GM19043 (cell line): ENCODE measurements at regions not wholly inside any gene's neighbourhood (a gene's known extent, or its start where the extent isn't known, plus 50 kb on each side); places are given as distances from the start of the nearest gene placed in this dataset.
"Not testable (repeated sequence)": the region's sequence is repeated elsewhere in the genome, so short reads cannot be mapped to it uniquely, and the experiment has no call there.

Experiments
- ATAC-seq: cut with Tn5 transposase; IDR thresholded peaks from one replicate; pipeline ENCODE4 v1.9.1; 2021; ENCODE audit warnings: low read depth; ENCODE audit not compliant: unreplicated experiment

GRCh38 chr9:108043585-108043984 lies 554.0 kb upstream of the KLF4 start:
- no peak for ATAC-seq

DNA sequence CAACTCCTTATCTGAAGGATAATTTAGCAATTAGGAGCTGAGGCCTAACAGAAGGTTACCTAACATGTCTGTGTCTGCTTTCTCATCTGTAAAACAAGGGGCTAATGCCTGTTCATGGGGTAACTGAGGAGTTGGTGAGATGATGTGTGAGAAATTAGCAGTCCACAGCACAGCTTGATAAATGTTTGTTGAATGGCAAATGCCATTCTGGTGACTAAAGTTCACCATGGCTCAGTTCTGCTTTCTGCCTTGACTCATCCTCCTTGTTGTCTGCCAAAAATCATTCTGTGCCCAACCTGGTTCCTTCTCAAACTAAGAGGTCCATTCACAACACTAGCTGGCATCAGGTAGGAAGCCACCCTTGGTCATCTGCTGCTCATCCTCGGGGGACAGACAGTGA lies 552.0 kb upstream of the KLF4 start:
- no peak for ATAC-seq

- no peak for ATAC-seq
Measured at GRCh38 chr9:108040783-108041182, 551.2 kb upstream of the KLF4 start.

DNA sequence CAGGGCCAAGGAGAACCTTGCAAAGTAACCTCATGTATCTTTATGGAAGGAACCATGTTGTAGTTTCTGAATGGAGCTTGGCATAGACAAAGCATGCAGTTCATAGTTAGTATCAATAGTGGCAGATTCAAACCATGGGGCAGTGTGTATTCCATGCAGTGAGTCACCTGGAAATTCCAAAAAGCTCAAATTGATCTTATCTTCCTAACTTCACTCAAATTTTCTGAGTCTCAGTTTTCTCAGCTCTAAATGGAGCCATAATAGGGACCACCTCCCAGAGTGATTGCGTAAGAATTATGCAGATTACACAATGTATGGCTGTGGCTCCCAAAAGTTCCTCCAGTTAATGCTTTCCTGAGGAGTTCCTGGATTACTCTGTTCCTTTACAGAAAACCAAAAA lies 549.9 kb upstream of the KLF4 start:
- no peak for ATAC-seq

GRCh38 chr9:108039012-108039411 lies 549.4 kb upstream of the KLF4 start:
- ATAC-seq = no peak

GRCh38 chr9:108035487-108035886 lies 545.9 kb upstream of the KLF4 start:
- no peak for ATAC-seq

GRCh38 chr9:108033976-108034964 lies 544.7 kb upstream of the KLF4 start:
- no peak for ATAC-seq

DNA sequence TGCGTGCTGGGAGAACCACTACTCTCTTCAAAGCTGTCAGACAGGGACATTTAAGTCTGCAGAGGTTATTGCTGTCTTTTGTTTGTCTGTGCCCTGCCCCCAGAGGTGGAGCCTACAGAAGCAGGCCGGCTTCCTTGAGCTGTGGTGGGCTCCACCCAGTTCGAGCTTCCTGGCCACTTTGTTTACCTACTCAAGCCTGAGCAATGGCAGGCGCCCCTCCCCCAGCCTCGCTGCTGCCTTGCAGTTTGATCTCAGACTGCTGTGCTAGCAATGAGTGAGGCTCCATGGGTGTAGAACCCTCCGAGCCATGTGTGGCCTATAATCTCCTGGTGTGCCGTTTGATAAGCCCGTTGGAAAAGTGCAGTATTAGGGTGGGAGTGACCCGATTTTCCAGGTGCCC lies 542.5 kb upstream of the KLF4 start:
- not testable (repeated sequence) for ATAC-seq

DNA sequence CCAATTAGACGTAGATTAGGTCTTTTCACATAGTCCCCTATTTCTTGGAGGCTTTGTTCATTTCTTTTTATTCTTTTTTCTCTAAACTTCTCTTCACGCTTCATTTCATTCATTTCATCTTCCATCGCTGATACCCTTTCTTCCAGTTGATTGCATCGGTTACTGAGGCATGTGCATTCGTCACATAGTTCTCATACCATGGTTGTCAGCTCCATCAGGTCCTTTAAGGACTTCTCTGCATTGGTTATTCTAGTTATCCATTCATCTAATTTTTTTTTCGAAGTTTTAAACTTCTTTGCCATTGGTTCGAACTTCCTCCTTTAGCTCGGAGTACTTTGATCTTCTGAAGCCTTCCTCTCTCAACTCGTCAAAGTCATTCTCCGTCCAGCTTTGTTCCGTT lies 541.7 kb upstream of the KLF4 start:
- not testable (repeated sequence) for ATAC-seq

- ATAC-seq = not testable (repeated sequence)
Measured at GRCh38 chr9:108026718-108027117, 537.1 kb upstream of the KLF4 start.

DNA sequence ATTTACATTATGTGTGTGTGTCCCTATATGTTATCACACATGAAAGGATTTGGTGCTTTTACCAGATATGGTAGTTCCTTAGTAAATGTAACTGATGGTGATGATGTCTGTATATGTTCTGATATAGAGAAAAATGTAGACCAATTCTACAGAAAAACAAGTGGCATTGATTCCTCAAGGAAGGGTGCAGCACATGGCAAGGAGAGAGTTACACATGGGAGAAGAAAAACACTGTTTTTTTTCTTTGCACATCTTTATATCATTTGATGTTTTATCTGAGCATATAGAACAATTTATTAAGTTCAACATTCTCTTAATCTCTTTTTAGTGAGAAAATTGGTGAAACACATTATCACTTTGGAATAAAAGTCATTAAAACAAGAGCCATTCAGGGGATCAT lies 535.0 kb upstream of the KLF4 start:
- ATAC-seq = no peak

- ATAC-seq = no peak
Measured at GRCh38 chr9:108022246-108022935, 532.8 kb upstream of the KLF4 start.

GRCh38 chr9:108021096-108021710 lies 531.6 kb upstream of the KLF4 start:
- no peak for ATAC-seq

DNA sequence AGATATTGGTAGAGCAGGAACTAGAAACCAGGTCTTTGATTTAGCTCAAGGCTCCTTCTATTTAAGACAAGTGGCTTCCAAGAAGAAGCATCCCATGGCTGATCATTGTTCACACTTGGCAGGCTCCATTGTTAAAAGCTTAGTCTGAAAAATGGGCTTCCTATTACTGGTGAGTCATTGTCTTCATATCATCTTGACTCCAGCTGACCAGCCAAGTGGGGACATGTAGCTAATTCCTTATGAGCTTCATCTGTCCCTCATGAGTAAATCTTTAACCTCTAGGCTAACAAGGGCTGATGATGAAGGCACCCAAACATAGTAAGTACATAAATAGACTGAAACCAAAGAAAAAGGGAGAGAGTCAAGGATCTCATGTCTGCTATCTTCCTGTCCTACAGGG lies 530.3 kb upstream of the KLF4 start:
- no peak for ATAC-seq

GRCh38 chr9:108017671-108018070 lies 528.1 kb upstream of the KLF4 start:
- ATAC-seq = no peak

DNA sequence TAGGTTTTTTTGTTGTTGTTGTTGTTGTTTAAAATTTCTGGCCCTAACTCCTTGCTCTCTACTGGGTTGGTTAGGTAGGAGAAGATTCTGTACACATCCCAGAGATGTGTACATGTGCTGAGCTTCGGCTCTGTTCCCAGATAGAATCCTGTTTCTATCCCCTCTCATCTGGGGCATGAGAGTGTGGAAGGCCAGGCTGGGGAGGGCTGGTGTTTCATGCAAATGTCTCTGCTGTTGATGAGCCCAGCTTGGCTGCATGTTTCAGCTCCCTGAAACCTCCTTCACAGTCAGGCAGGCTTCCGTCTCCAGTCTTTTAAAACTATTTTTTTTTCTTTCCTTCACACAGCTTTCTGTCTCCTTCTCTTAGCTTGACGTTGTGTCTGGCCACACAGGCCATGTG lies 526.9 kb upstream of the KLF4 start:
- ATAC-seq = no peak

DNA sequence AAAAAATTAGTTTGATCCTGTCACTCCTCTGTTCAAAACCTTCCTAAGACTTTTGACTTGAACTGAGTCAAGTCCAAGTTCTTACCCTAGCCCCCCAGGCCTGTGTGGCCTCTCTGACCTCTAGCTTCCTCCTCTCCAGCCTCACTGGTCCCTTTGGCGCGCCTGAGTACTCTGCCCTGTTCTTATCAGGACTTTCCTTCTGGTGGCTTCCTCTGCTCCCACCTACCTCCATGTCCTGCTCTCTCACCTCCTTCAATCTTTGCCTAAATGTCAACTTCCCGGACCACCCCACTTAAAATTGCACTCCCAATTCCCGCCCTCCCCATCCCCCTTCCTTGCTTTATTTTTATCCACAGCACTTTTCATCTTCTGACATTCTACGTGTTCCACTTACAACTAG lies 526.1 kb upstream of the KLF4 start:
- ATAC-seq = no peak

DNA sequence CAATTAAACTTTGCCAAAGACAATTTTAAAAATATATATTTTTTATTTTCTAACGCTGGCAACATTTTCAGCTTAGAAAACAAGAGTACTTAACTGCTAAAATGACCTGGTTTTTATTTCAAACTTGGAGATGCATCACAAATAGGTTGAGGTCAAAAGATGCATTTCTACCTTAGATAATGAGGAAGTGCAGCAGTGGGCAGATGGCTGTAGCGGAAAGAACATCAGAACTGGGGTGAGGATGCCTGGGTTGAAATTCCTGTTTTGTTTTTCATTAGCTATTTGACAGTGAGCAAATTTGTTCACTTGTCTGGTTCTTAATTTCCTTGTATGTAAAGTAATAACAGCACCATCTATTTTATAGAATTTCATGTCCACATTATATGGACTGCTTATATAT lies 524.8 kb upstream of the KLF4 start:
- no peak for ATAC-seq

DNA sequence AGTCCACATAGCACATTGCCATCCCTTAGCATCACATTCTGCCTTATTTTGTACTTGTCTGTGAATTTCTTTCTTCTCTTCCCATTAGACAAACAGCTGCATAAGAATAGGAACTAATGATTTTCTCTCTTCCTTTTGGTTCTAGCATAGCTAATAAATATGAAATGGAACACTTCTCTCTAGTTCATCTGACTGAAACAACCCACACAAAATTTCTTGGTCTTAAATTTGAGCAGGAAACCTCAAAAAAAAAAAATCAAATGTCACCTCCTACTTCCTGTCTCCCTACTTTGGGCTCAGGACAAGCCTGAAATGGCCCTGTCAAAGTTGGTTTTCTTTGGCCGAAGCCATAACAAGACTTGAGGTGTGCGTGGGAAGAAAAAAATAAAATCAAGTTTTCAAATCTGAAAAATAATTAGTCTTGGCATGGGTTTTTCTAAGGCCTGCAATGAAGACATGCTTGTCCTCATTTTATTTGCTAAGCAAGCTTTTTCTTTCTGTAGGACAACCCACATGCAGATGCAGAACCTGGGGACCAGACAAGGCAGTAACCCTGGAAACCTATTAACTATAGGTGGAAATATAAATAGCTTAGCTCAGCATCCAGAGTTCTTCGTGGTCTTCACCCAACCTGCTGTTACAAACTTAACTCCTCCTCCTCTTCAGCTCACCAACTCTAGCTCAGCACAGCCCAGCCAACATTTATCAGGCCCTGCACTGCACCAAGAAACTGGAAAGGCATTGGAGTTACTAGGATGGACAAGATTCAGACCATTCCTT lies 523.5 kb upstream of the KLF4 start:
- no peak for ATAC-seq

GRCh38 chr9:108012405-108012804 lies 522.8 kb upstream of the KLF4 start:
- ATAC-seq = no peak

DNA sequence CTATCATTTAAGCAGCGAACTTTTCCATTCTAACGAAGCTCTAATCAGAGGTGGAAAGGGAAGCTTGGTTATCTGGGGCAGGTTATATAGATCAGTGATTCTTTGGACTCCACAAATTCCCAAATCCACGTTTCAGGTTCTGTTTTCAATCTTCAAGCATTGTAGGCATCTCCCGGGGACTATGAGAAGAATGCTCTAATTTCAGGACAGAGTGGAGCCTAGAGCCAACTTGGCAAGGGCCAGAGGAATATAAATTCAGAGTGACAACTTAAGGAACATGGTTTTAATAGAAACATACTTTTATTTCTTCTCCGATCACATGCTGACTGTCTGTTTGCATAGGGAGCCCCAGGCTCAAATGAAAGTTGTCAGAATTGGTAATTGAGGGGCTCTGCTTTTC lies 514.0 kb upstream of the KLF4 start:
- no peak for ATAC-seq
